ENCODE measurements at regions not wholly inside any gene's neighbourhood (a gene's known extent, or its start where the extent isn't known, plus 50 kb on each side); places are given as distances from the start of the nearest gene placed in this dataset.
"Not testable (repeated sequence)": the region's sequence is repeated elsewhere in the genome, so short reads cannot be mapped to it uniquely, and the experiment has no call there.

GRCh38 chr2:62654876-62655359, 50.6 kb upstream of the EHBP1 start:
- ATAC-seq: no peak
- H3K4me3 Mint-ChIP-seq: no peak overlapping the region
- no peak overlapping the region for H3K27ac Mint-ChIP-seq
- peaks cover 2% of the 10 kb centered on the region for H3K4me1 Mint-ChIP-seq
- H3K36me3 Mint-ChIP-seq: no peaks in the 10 kb centered on the region
- no peaks in the 10 kb centered on the region for H3K9me3 Mint-ChIP-seq
- no peak for DNase-seq (ENCODE audit: low spot score in 2 of 2)

- H3K4me3 Mint-ChIP-seq: no peak overlapping the region
- DNase-seq (ENCODE audit: low spot score in 2 of 2): no peak
- H3K4me1 Mint-ChIP-seq: no peaks in the 10 kb centered on the region
- H3K36me3 Mint-ChIP-seq: no peaks in the 10 kb centered on the region
- no peaks in the 10 kb centered on the region for H3K9me3 Mint-ChIP-seq
- H3K27ac Mint-ChIP-seq: no peak overlapping the region
- no peak for ATAC-seq
These were observed 51.1 kb upstream of the EHBP1 start for GRCh38 chr2:62654423-62654791.

DNA sequence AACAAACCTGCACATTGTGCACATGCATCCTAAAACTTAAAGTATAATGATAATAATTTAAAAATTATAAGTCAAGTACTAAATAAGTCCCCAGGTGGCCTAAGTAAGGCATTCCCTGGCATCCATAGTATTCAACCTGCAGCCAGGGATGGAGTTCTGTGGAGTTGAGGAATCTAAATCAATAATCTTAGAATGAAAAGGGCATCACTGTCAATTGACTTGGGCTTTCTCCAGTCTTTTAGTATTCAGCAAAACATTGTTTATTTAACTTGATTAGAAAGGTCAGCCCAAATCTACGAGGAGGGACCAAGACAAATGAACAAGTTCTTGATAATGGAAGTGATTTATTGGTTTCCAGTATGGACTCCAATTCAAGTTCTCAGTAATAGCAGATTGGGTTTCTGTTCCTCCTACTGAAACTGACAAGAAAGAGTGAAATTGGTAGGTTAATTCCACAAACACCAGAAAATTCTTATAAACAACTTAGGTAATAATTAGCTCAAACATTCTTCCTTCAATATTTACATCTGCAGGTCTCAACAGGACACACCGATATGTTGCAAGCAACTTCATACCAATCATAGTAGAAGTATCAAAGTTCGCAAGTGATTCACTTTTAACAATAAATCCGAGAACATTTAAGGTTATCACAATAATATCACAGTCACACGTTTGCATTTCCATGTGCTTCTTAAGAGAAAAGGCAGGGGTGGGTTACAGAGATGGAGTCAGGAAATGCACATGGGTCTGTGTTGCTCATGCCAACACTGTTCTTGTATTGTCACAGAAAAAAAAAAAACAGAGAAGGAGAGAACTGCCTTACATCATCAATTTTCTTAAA, 51.7 kb upstream of the EHBP1 start:
- ATAC-seq (no peak), DNase-seq (ENCODE audit: low spot score in 2 of 2) (no peak)
- Mint-ChIP-seq H3K4me3 (no peak overlapping the region), H3K36me3 (no peaks in the 10 kb centered on the region), H3K4me1 (no peaks in the 10 kb centered on the region), H3K27ac (no peak overlapping the region), H3K9me3 (no peaks in the 10 kb centered on the region)

DNA sequence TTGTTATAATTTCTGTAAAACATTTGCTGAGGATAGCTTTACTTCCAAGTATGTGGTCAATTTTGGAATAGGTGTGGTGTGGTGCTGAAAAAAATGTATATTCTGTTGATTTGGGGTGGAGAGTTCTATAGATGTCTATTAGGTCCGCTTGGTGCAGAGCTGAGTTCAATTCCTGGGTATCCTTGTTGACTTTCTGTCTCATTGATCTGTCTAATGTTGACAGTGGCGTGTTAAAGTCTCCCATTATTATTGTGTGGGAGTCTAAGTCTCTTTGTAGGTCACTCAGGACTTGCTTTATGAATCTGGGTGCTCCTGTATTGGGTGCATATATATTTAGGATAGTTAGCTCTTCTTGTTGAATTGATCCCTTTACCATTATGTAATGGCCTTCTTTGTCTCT, 56.4 kb upstream of the EHBP1 start:
- not testable (repeated sequence) for H3K27ac Mint-ChIP-seq; H3K4me1 Mint-ChIP-seq; ATAC-seq; DNase-seq (ENCODE audit: low spot score in 2 of 2); H3K36me3 Mint-ChIP-seq; H3K9me3 Mint-ChIP-seq; H3K4me3 Mint-ChIP-seq

DNA sequence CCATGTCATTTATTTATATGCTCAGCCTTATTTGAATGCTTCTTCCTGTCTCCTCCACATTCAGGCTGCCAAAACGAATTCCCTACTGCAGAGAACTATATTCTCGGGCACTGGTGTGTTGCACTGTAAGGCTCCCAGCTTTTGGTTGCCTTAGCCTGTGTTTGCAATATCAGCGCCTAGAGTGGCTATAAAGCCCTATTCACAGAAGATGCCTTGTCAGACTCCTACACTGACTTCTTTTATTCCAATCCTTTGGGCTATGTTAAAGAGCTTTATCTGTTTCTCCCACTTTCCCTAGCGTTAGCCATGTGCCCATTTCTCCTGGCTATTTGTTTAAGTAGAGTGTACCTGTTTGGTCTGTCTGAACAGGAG, 62.4 kb upstream of the EHBP1 start:
- Mint-ChIP-seq H3K4me1 (no peaks in the 10 kb centered on the region), H3K4me3 (no peak overlapping the region), H3K27ac (no peak overlapping the region), H3K9me3 (no peaks in the 10 kb centered on the region), H3K36me3 (no peaks in the 10 kb centered on the region)
- ATAC-seq (no peak), DNase-seq (ENCODE audit: low spot score in 2 of 2) (no peak)

GRCh38 chr2:62642429-62643099, 62.9 kb upstream of the EHBP1 start:
- Mint-ChIP-seq H3K9me3 (no peaks in the 10 kb centered on the region), H3K36me3 (no peaks in the 10 kb centered on the region), H3K27ac (no peak overlapping the region), H3K4me3 (no peak overlapping the region), H3K4me1 (no peaks in the 10 kb centered on the region)
- ATAC-seq (no peak), DNase-seq (ENCODE audit: low spot score in 2 of 2) (no peak)

DNA sequence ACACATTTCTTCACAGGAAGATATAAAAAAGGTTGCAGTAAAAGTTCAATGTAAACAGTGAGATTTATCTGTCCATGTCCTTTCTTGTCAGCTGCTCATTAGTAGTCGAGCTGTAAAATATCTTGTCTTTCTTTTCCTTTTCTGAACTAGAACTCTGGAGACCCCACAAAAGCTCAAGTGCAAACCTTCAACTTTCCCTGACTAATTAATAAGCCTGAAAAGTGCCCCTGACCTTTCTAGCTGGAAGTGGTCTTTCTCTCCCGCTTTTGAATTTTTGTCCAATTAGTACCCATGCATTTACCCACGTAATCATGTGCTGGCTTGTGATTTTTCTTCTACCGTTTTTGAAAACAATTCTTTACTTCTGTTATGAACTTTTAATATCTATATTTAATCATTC, 63.6 kb upstream of the EHBP1 start:
- no peaks in the 10 kb centered on the region for H3K36me3 Mint-ChIP-seq
- no peaks in the 10 kb centered on the region for H3K9me3 Mint-ChIP-seq
- DNase-seq (ENCODE audit: low spot score in 2 of 2) (no peak), ATAC-seq (no peak)
- no peaks in the 10 kb centered on the region for H3K4me1 Mint-ChIP-seq
- H3K27ac Mint-ChIP-seq: no peak overlapping the region
- H3K4me3 Mint-ChIP-seq: no peak overlapping the region

DNA sequence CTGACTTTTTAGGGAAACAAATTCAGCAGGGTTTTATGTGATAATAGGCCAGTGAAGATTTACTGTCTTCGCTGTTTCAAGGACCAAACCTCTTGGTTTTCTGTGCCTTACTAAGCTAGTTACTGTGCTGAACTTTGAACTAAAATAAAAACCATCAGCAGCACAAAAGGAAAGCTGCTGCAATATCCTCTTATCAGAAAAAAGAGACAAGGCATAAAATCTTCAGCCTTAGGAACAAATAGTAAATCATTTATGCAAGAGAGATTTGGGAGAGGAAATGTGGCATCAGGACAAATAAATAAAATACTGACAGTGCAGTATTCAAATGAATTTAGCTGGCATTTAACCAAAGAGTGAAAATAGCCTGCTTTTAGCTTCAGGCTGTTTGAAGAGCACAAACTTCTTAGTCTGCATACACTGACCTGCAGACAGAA, 64.1 kb upstream of the EHBP1 start:
- no peak for ATAC-seq
- Mint-ChIP-seq H3K4me1 (no peaks in the 10 kb centered on the region), H3K36me3 (no peaks in the 10 kb centered on the region), H3K27ac (no peak overlapping the region), H3K4me3 (no peak overlapping the region), H3K9me3 (no peaks in the 10 kb centered on the region)
- no peak for DNase-seq (ENCODE audit: low spot score in 2 of 2)

DNA sequence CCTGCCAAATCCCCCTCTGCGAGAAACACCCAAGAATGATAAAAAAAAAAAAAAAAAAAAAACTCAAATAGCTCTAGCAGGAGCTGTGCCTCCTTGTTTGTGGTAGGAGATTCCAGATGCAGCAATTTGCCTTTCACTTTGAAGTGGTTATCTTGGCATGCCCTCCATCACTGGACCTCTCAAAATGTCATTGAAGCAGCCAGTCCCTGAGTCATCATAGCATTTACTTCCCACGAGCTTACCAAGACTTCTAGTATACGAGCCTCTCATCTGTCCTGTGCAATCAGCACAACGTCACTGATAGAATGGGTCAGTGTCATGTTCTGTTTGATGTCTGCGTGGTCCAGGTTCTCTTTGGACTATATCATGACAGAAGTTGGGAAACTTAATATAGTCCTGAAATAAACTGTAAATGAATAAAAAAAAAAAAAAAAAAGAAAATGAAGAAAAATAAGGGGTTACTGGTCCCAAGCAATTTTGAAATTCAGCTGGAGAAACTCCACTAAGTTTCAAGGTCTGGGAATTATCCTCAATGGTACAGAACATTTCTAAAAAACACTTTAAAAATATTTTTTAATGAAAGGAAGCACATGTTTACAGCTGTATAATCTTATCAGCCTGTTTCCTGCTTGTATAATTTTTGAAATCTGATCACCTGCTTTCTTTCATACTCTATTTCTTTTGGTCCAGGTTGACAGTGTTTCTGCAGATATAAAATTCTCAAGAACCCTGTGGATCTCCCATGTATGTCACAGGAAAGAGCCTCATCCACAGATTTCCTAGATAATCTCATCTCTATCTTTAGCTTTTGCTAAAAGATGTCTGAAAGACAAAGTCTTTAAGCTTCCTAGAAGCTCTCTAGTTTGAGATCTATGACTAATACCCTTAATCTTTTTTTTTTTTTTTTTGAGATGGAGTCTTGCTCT, 74.1 kb upstream of the EHBP1 start:
- ATAC-seq: no peak
- Mint-ChIP-seq H3K36me3 (no peaks in the 10 kb centered on the region), H3K27ac (no peak overlapping the region), H3K9me3 (peaks cover 6% of the 10 kb centered on the region), H3K4me1 (no peaks in the 10 kb centered on the region), H3K4me3 (no peak overlapping the region)
- DNase-seq (ENCODE audit: low spot score in 2 of 2): no peak

DNA sequence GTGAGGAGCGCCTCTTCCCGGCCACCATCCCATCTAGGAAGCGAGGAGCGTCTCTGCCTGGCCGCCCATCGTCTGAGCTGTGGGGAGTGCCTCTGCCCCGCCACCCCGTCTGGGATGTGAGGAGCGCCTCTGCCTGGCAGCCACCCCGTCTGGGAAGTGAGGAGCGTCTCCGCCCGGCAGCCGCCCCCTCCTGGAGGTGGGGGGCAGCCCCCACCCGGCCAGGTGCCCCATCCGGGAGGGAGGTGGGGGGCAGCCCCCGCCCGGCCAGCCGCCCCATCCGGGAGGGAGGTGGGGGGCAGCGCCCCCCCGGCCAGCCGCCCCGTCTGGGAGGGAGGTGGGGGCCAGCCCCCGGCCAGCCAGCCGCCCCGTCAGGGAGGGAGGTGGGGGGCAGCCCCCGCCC, 75.3 kb upstream of the EHBP1 start:
- not testable (repeated sequence) for H3K36me3 Mint-ChIP-seq; DNase-seq (ENCODE audit: low spot score in 2 of 2); H3K9me3 Mint-ChIP-seq; H3K4me3 Mint-ChIP-seq; H3K4me1 Mint-ChIP-seq; H3K27ac Mint-ChIP-seq; ATAC-seq

DNA sequence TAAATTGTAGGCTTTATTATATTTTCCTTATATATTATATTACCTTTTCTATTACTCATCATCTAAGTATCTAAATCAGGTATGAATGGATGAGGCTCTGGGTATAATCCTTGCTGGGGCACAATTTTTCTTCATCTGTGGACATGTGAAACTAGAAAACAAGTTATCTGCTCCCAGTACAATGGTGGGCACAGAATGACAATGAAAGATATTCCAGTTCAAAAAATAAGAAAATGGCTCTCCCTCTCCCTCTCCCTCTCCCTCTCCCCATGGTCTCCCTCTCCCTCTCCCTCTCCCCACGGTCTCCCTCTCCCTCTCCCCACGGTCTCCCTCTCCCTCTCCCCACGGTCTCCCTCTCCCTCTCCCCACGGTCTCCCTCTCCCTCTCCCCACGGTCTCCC, 76.2 kb upstream of the EHBP1 start:
- H3K4me1 Mint-ChIP-seq; H3K36me3 Mint-ChIP-seq; DNase-seq (ENCODE audit: low spot score in 2 of 2); H3K9me3 Mint-ChIP-seq; H3K27ac Mint-ChIP-seq; H3K4me3 Mint-ChIP-seq; ATAC-seq: not testable (repeated sequence)

- no peaks in the 10 kb centered on the region for H3K9me3 Mint-ChIP-seq
- ATAC-seq (no peak), DNase-seq (ENCODE audit: low spot score in 2 of 2) (no peak)
- no peak overlapping the region for H3K4me3 Mint-ChIP-seq
- H3K4me1 Mint-ChIP-seq: no peaks in the 10 kb centered on the region
- no peaks in the 10 kb centered on the region for H3K36me3 Mint-ChIP-seq
- no peak overlapping the region for H3K27ac Mint-ChIP-seq
These were observed 77.8 kb upstream of the EHBP1 start for GRCh38 chr2:62627667-62628066.

DNA sequence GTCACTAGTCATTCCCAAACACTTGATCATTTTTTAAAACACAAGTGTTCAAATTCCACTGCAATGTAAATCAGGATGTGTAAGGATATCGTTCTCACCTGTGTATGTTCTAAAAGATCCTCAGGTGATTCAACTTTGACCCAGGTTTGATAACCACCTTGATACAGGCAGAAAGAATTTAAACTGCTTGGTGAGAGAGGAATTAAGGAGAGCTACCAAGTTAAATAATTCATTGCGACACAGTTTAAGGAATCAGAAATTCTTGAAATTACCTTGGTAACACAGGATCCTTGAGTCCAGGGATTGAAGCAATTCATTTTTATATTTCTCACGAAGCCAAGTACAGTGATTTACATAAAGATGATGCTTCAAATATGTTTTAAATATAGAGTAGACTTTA, 80.7 kb upstream of the EHBP1 start:
- no peak for DNase-seq (ENCODE audit: low spot score in 2 of 2)
- H3K9me3 Mint-ChIP-seq: peaks cover 3% of the 10 kb centered on the region
- no peak overlapping the region for H3K4me3 Mint-ChIP-seq
- no peaks in the 10 kb centered on the region for H3K36me3 Mint-ChIP-seq
- H3K4me1 Mint-ChIP-seq: no peaks in the 10 kb centered on the region
- ATAC-seq: no peak
- H3K27ac Mint-ChIP-seq: no peak overlapping the region

DNA sequence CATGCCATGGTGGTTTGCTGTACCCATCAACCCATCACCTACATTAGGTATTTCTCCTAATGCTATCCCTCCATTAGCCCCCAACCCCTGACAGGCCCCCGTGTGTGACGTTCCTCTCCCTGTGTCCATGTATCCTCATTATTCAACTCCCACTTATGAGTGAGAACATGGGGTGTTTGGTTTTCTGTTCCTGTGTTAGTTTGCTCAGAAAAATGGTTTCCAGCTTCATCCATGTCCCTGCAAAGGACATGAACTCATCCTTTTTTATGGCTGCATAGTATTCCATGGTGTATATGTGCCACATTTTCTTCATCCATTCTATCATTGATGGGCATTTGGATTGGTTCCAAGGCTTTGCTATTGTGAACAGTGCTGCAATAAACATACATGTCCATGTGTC, 89.0 kb upstream of the EHBP1 start:
- ATAC-seq; DNase-seq (ENCODE audit: low spot score in 2 of 2); H3K4me3 Mint-ChIP-seq; H3K4me1 Mint-ChIP-seq; H3K9me3 Mint-ChIP-seq; H3K36me3 Mint-ChIP-seq; H3K27ac Mint-ChIP-seq: not testable (repeated sequence)

- no peak for ATAC-seq
- Mint-ChIP-seq H3K36me3 (no peaks in the 10 kb centered on the region), H3K9me3 (no peaks in the 10 kb centered on the region), H3K4me3 (no peak overlapping the region), H3K27ac (no peak overlapping the region), H3K4me1 (no peaks in the 10 kb centered on the region)
- DNase-seq (ENCODE audit: low spot score in 2 of 2): no peak
These were observed 93.7 kb upstream of the EHBP1 start for GRCh38 chr2:62611854-62612253.
